Liver (tissue), 3 donors: ENCODE measurements at regions not wholly inside any gene's neighbourhood (a gene's known extent, or its start where the extent isn't known, plus 50 kb on each side); places are given as distances from the start of the nearest gene placed in this dataset.
"Not testable (repeated sequence)": the region's sequence is repeated elsewhere in the genome, so short reads cannot be mapped to it uniquely, and the experiment has no call there.

Experiments used
- ATF3 ChIP-seq: IDR thresholded peaks from 2 replicates; pipeline ENCODE4 v1.6.1; 2016; ENCODE audit warnings: antibody characterized with exemption
- CTCF ChIP-seq: fragments of 150-350 bp; IDR thresholded peaks from 2 replicates; pipeline ENCODE4 v1.5.1; 2017; ENCODE audit warnings: improper control_type of control experiment, low read depth, low read length; ENCODE audit not compliant: missing input control
- EGR1 ChIP-seq, 2 donors: IDR thresholded peaks; 2 replicates each; pipeline ENCODE4 v1.6.1; 2016 to 2018; ENCODE audit warnings: antibody characterized with exemption in 2 of 2, low read depth in 2 of 2
- FOXA1 ChIP-seq: IDR thresholded peaks from 2 replicates; pipeline ENCODE4 v1.6.1; 2016; ENCODE audit warnings: antibody characterized with exemption
- FOXA2 ChIP-seq: IDR thresholded peaks from 2 replicates; pipeline ENCODE4 v1.6.1; 2016; ENCODE audit warnings: antibody characterized with exemption
- GABPA ChIP-seq, 2 donors: IDR thresholded peaks in 1 of 2; conservative IDR thresholded peaks in 1 of 2; 2 replicates each; pipeline ENCODE4 v1.6.1; 2016; ENCODE audit warnings: antibody characterized with exemption in 2 of 2, mild to moderate bottlenecking in 1 of 2, moderate library complexity in 1 of 2
- HNF4A ChIP-seq, 2 donors: conservative IDR thresholded peaks; 2 replicates each; pipeline ENCODE4 v1.6.1; 2016; ENCODE audit warnings: antibody characterized with exemption in 2 of 2, mild to moderate bottlenecking in 2 of 2
- RAD21 ChIP-seq, 2 donors: IDR thresholded peaks; 2 replicates each; pipeline ENCODE4 v1.6.1; 2016; ENCODE audit warnings: antibody characterized with exemption in 2 of 2, mild to moderate bottlenecking in 2 of 2
- REST ChIP-seq: IDR thresholded peaks from 2 replicates; pipeline ENCODE4 v1.6.1; 2016; ENCODE audit warnings: antibody characterized with exemption, mild to moderate bottlenecking
- RXRA ChIP-seq, 2 donors: IDR thresholded peaks; 2 replicates each; pipeline ENCODE4 v1.6.1; 2017 to 2018; ENCODE audit warnings: antibody characterized with exemption in 2 of 2, mild to moderate bottlenecking in 1 of 2
- SP1 ChIP-seq: IDR thresholded peaks from 2 replicates; pipeline ENCODE4 v1.6.1; 2018; ENCODE audit warnings: antibody characterized with exemption, mild to moderate bottlenecking
- TAF1 ChIP-seq: conservative IDR thresholded peaks from 2 replicates; pipeline ENCODE4 v1.6.1; 2016; ENCODE audit warnings: antibody characterized with exemption, mild to moderate bottlenecking
- YY1 ChIP-seq: IDR thresholded peaks from 2 replicates; pipeline ENCODE4 v1.6.1; 2016; ENCODE audit warnings: antibody characterized with exemption, mild to moderate bottlenecking
- TF ChIP-seq, protein P1 (sequence below): IDR thresholded peaks from 2 replicates; pipeline ENCODE4 v1.6.1; 2016; ENCODE audit warnings: antibody characterized with exemption
- donor health status: healthy.
- donor health status: healthy.

DNA sequence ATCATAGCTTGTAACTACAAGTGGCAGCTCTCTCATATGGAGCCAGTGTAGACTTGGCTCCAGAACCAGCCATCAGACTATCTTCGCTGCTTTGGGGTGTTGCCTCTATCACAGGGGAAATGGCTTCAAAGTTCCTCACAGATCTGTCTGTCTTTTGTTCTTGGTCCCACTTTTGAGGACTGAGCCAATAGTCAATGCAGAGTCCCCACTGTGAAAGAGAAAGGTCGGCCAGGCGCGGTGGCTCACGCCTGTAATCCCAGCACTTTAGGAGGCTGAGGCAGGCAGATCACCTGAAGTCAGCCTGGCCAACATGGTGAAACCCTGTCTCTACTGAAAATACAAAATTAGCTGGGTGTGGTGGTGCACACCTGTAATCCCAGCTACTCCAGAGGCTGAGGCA, 86.9 kb upstream of the FZD7 start:
- TF ChIP-seq CTCF; RAD21 (IDR thresholded peaks at IDR 0.05); FOXA1; EGR1 (IDR thresholded peaks at IDR 0.05; ENCODE audit: low read depth in 2 of 2); GABPA (IDR thresholded peaks at IDR 0.05 in 1 of 2, conservative IDR thresholded peaks at IDR 0.05 in 1 of 2); ATF3; YY1; HNF4A (conservative IDR thresholded peaks at IDR 0.05); TAF1; RXRA (IDR thresholded peaks at IDR 0.05); SP1; FOXA2; REST: not testable (repeated sequence)
- TF ChIP-seq, protein P1, sequence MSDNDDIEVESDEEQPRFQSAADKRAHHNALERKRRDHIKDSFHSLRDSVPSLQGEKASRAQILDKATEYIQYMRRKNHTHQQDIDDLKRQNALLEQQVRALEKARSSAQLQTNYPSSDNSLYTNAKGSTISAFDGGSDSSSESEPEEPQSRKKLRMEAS = not testable (repeated sequence)
